NCI-H1092 (cell line): ENCODE measurements at regions not wholly inside any gene's neighbourhood (a gene's known extent, or its start where the extent isn't known, plus 50 kb on each side); places are given as distances from the start of the nearest gene placed in this dataset.

ENCODE experiments used
- DNase-seq: peaks from one replicate; lab custom pipeline; 2025; lab: John Stamatoyannopoulos, UW

- no peak for DNase-seq
These were observed 364.1 kb downstream of the DEPDC1B start for GRCh38 chr5:60335913-60336312.

- no peak for DNase-seq
These were observed 365.7 kb downstream of the DEPDC1B start for GRCh38 chr5:60334281-60334713.

- no peak for DNase-seq
These were observed 366.9 kb downstream of the DEPDC1B start for GRCh38 chr5:60333005-60333571.

- DNase-seq: no peak
These were observed 367.5 kb downstream of the DEPDC1B start for GRCh38 chr5:60332244-60333004.

- no peak for DNase-seq
These were observed 369.7 kb downstream of the DEPDC1B start for GRCh38 chr5:60330236-60330635.

- no peak for DNase-seq
These were observed 374.1 kb downstream of the DEPDC1B start for GRCh38 chr5:60325870-60326269.

GRCh38 chr5:60323596-60323995, 376.4 kb downstream of the DEPDC1B start:
- no peak for DNase-seq

GRCh38 chr5:60312098-60312497, 387.9 kb downstream of the DEPDC1B start:
- no peak for DNase-seq

GRCh38 chr5:60299944-60300343, 400.0 kb downstream of the DEPDC1B start:
- DNase-seq: no peak

GRCh38 chr5:60297658-60298057, 402.3 kb downstream of the DEPDC1B start:
- DNase-seq: no peak

- no peak for DNase-seq
These were observed 401.9 kb upstream of the PDE4D start for GRCh38 chr5:60295423-60295822.

GRCh38 chr5:60293518-60293917, 400.0 kb upstream of the PDE4D start:
- DNase-seq: no peak

GRCh38 chr5:60287174-60287771, 393.7 kb upstream of the PDE4D start:
- no peak for DNase-seq

- no peak for DNase-seq
These were observed 392.4 kb upstream of the PDE4D start for GRCh38 chr5:60285910-60286309.

- no peak for DNase-seq
These were observed 387.4 kb upstream of the PDE4D start for GRCh38 chr5:60280943-60281342.

- DNase-seq: no peak
These were observed 384.4 kb upstream of the PDE4D start for GRCh38 chr5:60277941-60278340.

- DNase-seq: no peak
These were observed 381.2 kb upstream of the PDE4D start for GRCh38 chr5:60274747-60275146.

GRCh38 chr5:60271517-60271916, 378.0 kb upstream of the PDE4D start:
- DNase-seq: no peak

GRCh38 chr5:60267907-60268306, 374.4 kb upstream of the PDE4D start:
- DNase-seq: no peak

- DNase-seq: no peak
These were observed 369.8 kb upstream of the PDE4D start for GRCh38 chr5:60263346-60263745.

- no peak for DNase-seq
These were observed 369.2 kb upstream of the PDE4D start for GRCh38 chr5:60262576-60263295.

GRCh38 chr5:60261732-60262131, 368.2 kb upstream of the PDE4D start:
- no peak for DNase-seq

- no peak for DNase-seq
These were observed 367.1 kb upstream of the PDE4D start for GRCh38 chr5:60260658-60261057.
